Transverse colon (tissue), 4 donors: ENCODE measurements at regions not wholly inside any gene's neighbourhood (a gene's known extent, or its start where the extent isn't known, plus 50 kb on each side); places are given as distances from the start of the nearest gene placed in this dataset.
"Not testable (repeated sequence)": the region's sequence is repeated elsewhere in the genome, so short reads cannot be mapped to it uniquely, and the experiment has no call there.

Experiments used
- CTCF ChIP-seq, 5 experiments: fragments of 200-600 bp in 3 of 5; fragments of 450-650 bp in 2 of 5; sonication (generic) in 3 of 5; IDR thresholded peaks; 1 replicate in 2 of 5; 2 replicates in 3 of 5; pipeline ENCODE4 v1.5.1; 2016 to 2017; ENCODE audit warnings: antibody characterized with exemption in 5 of 5, inconsistent platforms in 3 of 5, mild to moderate bottlenecking in 2 of 5, moderate library complexity in 1 of 5
- POLR2A ChIP-seq: fragments of 450-650 bp; IDR thresholded peaks from one replicate; pipeline ENCODE4 v1.6.1; 2016; ENCODE audit warnings: antibody characterized with exemption, mild to moderate bottlenecking, moderate library complexity
- POLR2AphosphoS5 ChIP-seq, 3 donors: sonication (generic); formaldehyde crosslinking; IDR thresholded peaks; one replicate each; pipeline ENCODE4 v1.6.1; 2016; ENCODE audit warnings: antibody characterized with exemption in 3 of 3

- not testable (repeated sequence) for TF ChIP-seq CTCF (IDR thresholded peaks at IDR 0.05); POLR2A; POLR2AphosphoS5 (IDR thresholded peaks at IDR 0.05)
Observed at GRCh38 chr7:125258876-125259417, 329.3 kb upstream of the POT1 start.
